ENCODE measurements at regions not wholly inside any gene's neighbourhood (a gene's known extent, or its start where the extent isn't known, plus 50 kb on each side); places are given as distances from the start of the nearest gene placed in this dataset.

- no peak for DNase-seq (ENCODE audit: low spot score)
Observed at GRCh38 chrX:69110116-69110530, 55.1 kb downstream of the PJA1 start.

DNA sequence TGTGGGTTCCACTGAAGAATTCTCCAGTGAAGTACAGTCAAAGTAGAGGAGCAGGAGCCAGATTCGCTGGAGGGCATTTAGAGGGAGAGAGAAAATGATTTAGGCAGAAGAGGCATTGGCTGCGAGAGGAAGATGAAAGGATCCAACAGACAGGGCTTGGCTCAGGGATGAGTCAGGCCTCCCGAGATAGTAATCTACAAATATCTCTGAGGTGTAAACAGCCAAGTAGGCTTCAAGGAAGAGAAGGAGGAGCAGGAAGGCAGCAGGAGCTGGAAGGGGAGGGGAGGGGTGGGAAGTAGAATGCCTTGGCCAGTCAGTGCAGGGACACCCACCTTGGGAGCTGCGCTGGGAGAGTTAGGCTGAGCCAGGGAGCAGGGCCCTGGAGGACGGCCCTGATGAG, 55.5 kb downstream of the PJA1 start:
- DNase-seq (ENCODE audit: low spot score), result peak; percentile 89

GRCh38 chrX:69109036-69109663, 56.1 kb downstream of the PJA1 start:
- DNase-seq (ENCODE audit: low spot score), result no peak

GRCh38 chrX:69107747-69108401, 57.4 kb downstream of the PJA1 start:
- no peak for DNase-seq (ENCODE audit: low spot score)

GRCh38 chrX:69107231-69107739, 58.0 kb downstream of the PJA1 start:
- DNase-seq (ENCODE audit: low spot score), result no peak

DNA sequence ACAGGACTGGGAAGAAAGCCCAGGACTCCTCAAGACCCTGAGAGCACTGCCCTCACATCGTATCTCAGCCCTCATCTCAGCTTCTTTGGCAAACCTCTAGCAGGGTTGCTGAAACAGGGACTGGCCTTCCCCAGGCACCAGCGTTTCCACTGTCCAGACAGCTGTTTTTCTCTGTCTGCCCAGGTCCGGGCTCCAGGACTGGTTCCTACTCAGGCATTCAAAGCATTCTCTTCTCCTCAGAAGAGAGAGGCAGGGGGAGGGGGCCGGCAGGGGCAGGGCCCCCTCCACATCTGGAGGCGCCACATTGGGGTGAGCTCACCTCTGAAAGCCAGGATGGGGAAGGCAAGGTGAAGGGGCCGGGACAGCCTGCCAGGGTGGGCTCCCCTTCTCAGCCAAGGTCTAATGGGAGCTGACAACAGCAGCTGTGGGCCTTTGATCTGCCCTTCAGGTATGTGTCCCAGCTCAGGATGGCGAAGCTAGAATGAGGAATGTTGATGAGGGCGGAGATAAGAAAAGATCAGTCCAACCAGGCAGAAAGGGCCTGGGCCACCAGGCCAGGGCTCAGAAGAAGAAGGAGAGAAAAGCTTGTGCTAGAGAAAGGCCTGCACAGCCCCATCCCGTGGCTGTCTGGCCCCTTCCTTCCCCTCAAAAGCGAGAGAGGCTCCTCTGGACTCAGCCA, 60.4 kb downstream of the PJA1 start:
- DNase-seq (ENCODE audit: low spot score), result no peak

DNA sequence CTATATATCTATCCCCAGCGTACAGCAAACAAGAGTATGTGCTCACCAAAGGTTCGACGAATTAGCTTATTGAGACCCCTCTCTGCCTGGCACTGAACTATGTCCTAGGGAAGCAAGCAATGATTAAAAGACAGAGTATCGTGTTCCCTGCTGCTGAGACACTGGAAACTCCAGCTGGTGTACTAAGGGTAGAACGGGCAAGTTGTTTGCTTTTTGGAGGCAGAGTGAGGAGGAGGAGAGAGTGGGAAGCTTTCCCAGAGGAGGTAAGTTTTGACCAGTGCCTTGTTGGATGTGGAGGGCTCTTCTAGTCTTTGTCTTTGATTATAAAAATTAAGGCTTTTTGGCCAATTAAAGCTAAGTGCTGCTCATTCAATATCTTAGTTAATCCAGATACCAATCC, 61.7 kb downstream of the PJA1 start:
- no peak for DNase-seq (ENCODE audit: low spot score)

DNA sequence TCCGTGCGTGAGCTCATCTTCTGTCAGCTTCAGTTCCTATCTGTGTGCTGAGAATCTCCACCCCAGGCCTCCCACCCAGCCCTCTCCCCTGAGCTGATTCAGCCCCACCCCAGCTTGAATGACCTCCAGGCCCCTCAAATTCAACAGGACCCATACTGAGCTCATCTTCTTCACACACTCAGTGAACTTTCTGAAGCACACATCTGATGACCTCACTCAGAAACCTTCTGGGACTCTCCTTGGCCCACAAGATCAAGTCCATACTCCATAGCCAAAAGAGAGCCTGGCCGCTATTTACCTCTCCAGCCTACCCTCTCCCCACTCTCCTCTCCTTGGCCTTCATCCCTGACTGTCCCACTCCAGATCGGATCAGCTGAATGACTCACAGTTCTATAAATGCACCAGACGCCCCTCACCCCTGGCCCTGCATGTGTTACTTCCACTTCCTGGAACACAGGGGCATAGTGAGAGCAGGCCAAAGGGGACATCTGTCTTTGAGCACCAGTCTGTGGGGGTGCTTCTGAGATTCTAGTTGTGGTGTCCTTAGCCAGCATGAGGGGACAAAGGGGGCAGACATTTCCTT, 62.5 kb downstream of the PJA1 start:
- no peak for DNase-seq (ENCODE audit: low spot score)

DNA sequence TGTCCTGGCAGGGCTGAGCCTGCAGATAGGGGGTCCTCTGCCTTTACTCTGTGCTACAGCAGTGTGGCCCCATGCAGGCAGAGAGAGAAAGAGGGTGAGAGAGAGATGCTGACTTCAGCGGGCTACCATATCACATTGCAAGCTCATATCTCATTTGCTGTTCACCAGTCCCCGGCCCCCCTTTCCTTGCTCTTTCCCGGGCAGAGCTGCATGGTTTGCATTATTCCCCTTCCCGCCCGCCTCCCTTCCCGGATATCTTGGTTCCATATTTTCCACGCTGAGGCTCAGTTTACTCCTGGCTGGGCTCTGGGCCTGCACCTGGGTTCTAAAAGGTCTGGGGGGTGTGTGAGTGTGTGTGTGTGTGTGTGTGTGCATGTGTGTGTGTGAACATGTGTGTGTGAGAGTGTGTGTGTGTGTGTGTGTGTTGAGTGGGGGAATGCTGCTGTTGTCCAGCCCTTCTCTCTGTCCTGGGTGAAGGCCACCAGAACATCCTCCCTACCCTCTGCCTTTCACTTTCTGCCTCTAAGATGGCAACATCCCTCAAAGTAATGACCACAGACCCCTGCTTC, 63.5 kb downstream of the PJA1 start:
- no peak for DNase-seq (ENCODE audit: low spot score)

- DNase-seq (ENCODE audit: low spot score), result no peak
Observed at GRCh38 chrX:69100478-69100877, 64.8 kb downstream of the PJA1 start.

GRCh38 chrX:69097451-69098236, 67.6 kb downstream of the PJA1 start:
- no peak for DNase-seq (ENCODE audit: low spot score)

- DNase-seq (ENCODE audit: low spot score), result peak; percentile 65
Observed at GRCh38 chrX:69096963-69097362, 68.3 kb downstream of the PJA1 start.

- DNase-seq (ENCODE audit: low spot score), result no peak
Observed at GRCh38 chrX:69094977-69095669, 70.1 kb downstream of the PJA1 start.

DNA sequence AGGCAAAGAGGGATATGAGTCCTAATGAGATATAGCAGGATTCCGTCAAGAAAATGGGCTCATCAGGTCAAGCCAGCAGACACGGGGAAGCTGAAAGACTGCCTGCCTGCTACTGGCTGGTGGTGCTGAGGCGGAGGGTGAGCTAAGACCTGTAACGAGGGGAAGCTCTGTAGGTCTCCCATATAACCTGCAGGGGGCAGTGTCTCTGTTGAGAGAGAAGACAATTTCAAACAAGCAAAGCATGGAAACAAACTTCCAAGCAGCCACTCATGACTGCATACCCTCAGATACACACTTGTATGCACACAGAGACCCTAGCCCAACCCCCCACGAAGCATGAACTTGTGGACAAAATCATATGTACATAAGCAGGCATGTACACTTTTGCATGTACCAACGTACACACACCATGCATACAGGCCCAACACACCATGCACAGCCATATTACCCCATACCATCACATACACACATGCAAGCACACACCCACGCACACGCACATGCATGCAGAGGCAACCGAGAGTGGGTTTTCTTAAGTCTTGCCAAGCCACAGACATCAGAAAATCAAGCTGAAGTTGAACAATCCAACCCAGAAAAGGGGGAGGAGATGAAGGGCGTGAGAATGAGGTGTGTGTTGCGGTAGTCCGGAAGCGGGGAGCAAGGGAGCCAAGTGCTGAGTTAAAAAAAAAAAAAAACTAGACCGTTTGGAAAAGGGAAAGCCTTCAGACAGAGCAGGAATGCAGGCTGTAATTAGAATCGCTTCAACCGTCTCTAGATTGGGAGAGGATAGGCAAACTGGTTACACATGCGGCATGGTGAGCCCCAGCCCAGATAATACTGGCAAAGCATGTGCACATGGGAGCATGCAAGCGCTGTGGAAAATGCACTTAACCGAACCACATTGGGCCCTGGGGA, 71.0 kb downstream of the PJA1 start:
- peak; percentile 76 for DNase-seq (ENCODE audit: low spot score)

DNA sequence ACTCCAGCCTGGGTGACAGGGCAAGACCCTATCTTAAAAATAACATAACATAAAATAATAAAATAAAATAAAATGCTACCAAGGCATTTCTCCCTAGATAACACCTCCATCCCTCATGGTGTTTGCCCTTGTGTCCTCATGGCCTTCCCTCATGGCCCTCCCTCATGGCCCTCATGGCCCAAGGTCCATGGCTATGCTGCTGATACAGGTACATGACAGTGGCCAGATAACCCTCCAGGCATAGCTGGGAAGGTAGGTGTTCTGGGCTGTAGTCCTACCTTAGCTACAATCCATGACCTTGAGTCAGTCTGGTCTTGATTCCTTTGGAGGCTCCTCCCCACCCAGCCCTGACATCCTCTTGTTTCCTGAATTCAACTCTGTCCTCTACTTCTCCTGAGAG, 75.2 kb downstream of the PJA1 start:
- no peak for DNase-seq (ENCODE audit: low spot score)

GRCh38 chrX:69089203-69089602, 76.0 kb downstream of the PJA1 start:
- no peak for DNase-seq (ENCODE audit: low spot score)

GRCh38 chrX:69088171-69088938, 76.9 kb downstream of the PJA1 start:
- DNase-seq (ENCODE audit: low spot score), result no peak

GRCh38 chrX:69085826-69086225, 79.4 kb downstream of the PJA1 start:
- no peak for DNase-seq (ENCODE audit: low spot score)

- no peak for DNase-seq (ENCODE audit: low spot score)
Observed at GRCh38 chrX:69085151-69085550, 80.1 kb downstream of the PJA1 start.
